HG03520 (cell line): ENCODE measurements at regions not wholly inside any gene's neighbourhood (a gene's known extent, or its start where the extent isn't known, plus 50 kb on each side); places are given as distances from the start of the nearest gene placed in this dataset.
"Not testable (repeated sequence)": the region's sequence is repeated elsewhere in the genome, so short reads cannot be mapped to it uniquely, and the experiment has no call there.

Experiments
- ATAC-seq: cut with Tn5 transposase; IDR thresholded peaks from one replicate; pipeline ENCODE4 v1.9.1; 2021; ENCODE audit warnings: mild to moderate bottlenecking, moderate library complexity; ENCODE audit not compliant: unreplicated experiment

DNA sequence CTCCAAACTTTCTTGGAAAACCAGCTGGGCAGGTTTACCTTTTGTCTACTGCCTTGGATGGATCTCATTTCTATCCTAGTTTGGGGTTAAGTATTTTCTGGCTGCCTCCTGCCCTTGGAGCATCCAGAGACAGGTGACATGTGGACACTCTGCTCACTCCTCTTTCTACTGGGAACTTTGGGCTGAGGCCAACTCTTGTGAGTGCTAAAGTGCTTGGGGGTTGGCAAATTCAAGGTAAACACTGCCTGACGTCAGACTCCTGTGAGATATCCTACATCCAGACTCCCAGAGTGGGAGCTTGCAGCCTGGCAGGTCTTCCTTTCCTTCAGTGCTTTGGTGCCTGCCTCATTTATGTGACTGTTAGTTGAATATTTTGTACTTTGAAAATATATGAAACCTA lies 388.1 kb downstream of the KCNRG start:
- ATAC-seq = no peak

DNA sequence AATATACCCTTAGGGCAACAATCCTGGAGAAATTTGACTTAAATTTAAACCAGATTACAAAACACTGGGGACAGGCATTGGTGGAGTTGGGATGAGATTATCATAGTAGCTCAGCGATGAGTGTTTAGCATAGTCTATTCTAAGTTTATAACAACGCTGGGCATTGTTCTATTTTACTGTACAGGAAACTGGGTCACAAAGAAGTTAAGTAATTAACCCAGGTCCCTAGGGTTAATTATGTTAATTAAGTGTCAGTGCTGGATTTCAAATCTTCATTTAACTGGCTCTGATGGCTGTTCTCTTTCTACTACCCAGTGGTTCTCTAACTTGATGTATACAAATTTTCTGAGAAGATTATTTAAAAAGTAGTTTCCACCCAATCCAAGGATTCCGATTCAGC lies 388.9 kb downstream of the KCNRG start:
- no peak for ATAC-seq

DNA sequence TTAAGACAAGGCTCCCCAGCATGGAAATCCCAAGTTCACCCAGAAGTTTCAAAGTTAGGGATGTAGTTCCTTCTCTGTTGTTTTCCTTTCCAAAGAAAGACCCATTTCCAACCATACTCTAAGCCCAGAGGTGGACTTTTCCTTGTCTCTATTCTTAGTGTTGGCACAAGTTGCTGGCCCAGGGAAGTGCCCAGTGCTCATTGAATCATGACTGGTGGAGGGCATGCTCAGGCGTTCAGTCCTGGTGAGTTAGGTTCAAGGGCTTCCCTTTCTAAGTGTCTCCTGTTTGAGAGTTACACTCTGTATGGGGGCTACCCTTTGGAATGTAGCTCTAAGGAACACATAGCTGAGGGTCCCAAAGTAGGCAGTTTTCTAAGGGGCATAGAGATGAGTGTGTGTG lies 389.5 kb downstream of the KCNRG start:
- no peak for ATAC-seq

DNA sequence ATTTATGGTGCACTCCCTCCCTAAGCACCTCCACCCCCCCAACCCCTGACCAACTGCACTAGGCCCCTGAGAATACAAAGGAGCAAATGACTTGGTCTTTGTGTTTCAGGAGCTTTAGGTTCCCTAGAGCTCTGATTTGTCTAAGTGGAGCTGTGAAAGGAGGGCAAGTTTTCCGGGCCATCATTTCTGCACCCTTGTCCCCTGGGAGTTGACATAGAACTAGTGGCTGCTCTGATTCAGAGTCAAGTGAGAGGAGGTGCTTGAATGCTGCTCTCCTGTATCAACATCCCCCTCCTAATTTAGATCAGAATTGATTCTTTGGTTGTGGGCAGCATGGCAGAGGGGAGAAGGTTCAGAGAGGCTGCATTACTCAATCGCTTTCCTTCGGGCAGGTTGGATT lies 391.6 kb downstream of the KCNRG start:
- no peak for ATAC-seq

DNA sequence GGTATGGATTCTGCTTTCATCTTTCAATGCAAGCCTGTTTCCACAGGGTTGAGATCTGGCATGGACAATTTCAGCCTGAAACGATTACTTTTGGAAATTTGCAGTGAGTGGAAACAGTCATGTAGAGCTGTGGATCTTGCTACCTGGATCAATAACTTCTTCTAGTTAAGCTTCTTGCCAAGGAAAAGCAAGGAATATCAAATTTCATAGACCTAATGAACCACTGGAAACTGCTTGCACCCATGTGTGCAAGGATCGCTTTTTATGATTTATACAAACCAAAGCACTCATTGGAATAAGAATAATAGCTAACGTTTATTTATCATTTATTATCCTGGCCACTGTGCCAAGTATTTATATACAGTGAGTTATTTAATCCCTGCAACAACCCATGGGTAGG lies 392.8 kb downstream of the KCNRG start:
- ATAC-seq = no peak

DNA sequence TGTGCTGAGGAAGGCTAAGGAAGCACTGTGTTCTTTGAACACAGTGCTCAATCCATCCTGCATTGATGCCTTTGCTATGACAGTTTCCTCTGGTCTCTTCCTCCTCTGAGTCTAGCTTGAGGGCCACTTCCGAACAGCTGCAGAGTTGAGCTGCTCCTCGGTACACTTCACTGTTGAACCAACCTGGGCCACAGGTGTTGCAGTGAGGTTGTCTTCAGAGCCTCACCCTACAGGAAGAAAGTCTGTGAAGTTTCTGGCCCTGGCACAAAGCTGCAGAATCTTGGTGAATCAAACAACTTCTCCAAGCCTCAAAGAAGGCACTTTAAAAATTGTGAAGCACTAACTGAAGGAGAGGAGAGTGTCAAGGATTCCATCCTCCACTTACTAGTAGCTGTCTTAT lies 394.0 kb downstream of the KCNRG start:
- ATAC-seq = no peak

DNA sequence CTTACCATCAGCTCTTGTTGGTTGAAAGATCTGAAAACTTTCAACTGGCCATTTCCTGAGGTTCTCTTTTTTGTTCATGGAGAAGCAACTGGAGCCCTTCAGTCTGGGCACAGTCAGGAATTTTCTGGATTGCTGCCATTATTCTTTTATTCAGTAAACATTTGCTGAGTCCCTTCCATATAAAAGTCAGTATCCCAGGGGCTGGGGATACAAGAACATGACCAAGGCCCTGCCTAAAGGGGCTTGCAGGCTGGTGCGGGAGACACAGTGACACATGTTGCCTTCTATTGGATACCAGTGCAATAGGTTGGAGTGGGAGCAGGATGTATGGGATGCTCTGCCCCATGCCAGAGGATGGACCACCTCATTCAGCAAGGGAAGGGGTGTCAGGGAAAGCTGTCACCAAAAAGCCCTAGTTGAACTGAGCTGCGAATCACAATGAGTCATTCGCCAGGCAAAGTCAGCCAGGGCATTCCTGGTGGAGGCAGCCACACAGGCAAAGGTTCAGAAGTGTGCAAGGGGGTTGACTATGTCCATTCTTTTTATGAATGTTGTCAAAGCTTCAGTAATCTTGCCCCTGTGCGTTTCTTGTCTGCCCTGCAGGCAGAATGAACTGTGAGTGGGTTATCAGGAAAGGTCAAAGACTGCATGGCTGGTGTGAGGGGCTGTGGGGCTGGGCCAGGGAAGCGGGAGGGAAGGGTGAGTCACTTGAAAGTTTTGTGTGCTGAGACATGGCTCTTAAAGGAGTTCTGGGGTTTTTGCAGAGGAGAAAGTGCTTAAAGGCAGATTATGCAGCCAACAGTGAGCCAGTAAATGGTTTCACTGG lies 395.9 kb downstream of the KCNRG start:
- ATAC-seq = no peak

DNA sequence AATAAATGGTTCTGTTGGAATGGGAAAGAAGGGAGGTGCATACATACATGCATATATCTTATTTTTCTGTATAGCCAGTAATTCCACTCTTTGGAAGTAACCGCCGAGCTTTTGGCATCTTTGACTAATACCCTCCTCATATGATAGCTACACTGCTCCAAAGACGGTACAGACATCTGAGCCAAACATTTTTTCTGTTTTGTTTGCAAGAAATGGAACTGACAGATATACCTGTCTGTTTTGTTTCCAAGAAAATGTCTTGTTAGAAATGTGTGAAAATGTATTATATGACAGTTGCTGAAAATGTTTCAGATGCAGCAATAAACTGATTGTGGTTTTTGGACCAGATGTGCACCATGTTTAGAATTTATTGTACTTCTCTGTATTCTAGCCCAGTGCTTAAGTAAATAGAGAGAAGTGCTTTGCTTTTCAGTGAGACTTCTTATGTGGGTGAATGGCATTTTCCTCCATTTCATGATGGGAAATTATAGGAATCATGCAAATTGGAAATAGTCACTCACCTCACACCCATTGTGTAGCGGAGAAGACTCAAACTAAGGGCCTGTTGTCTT lies 396.9 kb downstream of the KCNRG start:
- no peak for ATAC-seq

DNA sequence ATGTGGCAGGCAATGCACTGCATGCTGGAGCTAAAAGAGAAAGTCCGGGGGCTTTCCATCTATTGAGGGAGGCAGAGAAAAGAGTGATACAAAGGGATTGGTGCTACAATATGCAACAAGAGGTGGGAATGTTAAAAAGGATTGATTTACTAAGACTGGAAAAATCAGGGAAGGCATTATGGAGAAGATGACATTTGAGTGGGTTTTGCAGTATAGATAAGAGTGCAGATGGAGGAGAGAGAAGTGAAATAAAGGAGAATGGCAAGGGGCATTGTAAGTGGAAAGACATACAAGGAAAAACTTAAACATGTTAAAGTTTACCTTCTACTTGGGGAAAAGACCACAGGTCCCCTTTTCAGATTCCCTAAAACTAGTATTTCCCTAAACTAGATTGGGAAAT lies 399.4 kb downstream of the KCNRG start:
- no peak for ATAC-seq

DNA sequence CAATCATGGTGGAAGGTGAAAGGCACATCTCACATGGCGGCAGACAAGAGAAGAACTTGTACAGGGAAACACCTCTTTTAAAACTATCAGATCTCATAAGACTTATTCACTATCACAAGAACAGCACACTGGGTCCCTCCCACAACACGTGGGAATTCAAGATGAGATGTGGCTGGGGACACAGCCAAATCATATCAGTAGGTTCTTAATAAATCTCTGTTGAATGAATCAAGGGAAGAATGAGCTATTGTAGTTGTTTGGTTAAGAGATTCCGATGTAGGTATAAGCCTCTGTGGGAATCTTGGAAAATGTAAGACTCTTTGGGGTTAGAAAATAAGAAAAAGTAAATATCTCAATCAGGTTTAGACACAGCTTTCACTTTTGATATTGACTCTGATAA lies 400.2 kb downstream of the KCNRG start:
- no peak for ATAC-seq

DNA sequence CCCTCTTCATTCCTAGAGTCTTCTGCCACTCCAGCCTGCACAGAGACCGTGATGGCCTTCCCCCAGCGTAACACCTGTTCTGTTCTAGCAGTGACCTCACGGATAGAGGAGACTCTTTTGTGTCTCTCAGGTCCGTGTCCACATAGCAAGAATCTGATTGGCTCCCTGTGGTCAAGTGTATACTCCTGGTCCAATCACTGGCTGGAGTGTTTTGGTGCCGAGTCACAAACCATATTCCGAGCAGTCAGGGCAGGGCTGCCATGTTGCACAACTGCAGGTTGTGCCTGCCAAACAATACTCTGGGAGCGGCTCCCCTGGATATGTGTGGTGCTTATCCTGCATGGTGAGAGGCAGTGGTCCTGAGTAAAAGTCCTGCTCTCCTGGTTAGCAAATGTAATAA lies 402.4 kb downstream of the KCNRG start:
- ATAC-seq = no peak

DNA sequence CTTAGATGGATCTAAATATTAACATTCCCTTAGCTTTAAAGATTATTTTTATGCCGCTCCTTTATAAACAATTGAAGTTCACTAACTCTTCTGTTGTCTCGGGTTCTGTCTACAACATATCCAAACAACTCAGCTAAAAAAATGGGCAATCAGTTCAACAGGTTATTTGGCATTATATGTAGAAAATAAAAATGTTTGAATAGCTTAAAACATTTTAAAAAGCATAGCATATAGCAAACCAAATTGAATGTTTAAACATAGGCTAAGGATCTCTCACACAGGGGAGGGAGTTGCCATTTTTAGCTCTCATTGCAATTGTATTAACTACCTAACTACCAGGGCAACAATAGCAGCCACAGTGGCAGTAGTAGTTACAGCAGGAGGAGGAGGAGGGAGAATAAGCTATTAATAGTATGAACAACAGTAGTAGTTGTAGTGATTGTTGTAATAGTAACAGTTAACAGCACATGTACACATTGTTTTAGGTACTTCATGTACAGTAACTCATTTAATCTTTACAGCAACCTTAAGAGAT lies 404.2 kb downstream of the KCNRG start:
- ATAC-seq = no peak

DNA sequence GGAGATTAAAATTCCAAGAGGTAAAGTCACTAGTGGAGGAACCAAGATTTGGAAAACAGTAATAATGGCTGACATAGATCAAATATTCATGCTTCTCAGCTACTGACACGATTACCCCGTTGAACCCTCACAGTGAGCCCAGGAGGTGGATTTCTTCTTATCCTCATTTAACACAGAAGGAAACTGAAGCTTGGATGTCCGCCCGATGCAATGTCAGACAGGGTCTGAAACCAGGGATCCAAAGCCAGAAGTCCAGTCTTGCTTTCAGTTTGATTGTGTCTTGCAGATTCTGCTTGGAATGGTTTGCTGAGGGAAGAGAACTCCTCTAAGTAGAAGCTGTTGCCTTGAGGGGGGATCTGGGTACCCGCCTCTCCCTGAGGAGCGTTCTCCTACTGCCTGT lies 404.7 kb downstream of the KCNRG start:
- ATAC-seq = no peak

DNA sequence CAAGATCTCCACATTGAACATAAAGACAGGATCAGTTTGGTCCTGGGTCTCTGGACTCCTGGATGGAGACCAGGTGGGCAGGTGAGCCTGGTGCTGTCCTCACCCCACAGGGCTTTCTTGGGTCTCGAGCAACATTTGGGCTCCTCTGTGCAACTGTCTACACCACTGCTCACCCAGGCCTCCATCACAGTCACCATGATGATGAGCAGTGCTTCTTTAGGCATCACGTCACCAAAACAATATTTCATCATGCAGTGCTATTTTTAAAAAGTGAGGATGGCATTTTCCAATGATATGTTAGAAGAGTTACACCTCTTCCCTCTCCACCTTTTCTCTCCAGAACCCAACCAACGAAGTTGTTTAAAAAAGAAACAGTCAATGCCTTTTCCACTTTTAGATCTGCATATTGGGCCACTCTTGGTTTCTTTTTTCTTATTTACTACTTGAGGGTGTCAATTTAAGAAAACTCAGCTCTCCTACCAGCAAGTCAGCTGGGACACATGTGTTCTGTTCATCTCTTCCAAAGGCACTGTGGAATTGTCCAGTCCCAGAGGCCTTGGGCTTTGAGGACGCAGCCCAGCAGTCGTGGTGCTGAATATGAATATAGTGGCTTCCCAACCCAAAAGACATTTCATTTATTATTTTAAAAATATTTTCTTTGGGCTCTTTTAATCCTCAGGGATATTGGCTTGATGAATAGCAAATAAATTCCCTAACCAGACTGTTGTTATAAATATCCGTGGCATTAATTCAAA lies 405.7 kb downstream of the KCNRG start:
- no peak for ATAC-seq

DNA sequence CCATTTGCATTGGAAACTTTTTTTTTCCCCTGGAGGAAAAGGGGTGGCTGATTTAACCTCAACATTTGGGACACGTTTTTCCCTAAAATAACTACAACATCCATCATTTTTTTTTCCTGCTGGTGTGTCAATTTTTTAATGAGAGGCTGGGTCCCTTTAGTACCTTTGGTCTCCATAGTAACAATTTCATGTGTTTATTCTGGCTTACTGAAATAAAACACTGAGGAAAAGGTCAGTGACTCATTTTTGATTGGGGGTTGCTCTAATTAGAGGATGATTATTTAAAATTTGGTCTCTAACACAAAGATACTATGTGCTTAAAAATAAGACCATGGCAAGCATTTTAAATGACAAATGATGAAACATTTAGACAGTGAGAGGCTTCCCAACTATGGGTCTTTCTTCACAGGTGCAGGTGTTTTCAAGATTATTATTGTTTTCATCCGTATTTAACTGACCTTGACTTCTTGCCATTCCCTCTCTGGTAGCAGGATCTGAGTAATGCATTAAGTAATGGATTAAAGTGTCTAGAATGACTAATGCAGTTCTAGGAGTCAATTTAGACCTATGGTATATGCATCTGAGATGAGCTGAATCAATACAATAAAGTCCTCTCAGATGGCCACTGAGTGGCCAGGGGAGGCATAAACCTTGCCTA lies 406.4 kb downstream of the KCNRG start:
- ATAC-seq = no peak

DNA sequence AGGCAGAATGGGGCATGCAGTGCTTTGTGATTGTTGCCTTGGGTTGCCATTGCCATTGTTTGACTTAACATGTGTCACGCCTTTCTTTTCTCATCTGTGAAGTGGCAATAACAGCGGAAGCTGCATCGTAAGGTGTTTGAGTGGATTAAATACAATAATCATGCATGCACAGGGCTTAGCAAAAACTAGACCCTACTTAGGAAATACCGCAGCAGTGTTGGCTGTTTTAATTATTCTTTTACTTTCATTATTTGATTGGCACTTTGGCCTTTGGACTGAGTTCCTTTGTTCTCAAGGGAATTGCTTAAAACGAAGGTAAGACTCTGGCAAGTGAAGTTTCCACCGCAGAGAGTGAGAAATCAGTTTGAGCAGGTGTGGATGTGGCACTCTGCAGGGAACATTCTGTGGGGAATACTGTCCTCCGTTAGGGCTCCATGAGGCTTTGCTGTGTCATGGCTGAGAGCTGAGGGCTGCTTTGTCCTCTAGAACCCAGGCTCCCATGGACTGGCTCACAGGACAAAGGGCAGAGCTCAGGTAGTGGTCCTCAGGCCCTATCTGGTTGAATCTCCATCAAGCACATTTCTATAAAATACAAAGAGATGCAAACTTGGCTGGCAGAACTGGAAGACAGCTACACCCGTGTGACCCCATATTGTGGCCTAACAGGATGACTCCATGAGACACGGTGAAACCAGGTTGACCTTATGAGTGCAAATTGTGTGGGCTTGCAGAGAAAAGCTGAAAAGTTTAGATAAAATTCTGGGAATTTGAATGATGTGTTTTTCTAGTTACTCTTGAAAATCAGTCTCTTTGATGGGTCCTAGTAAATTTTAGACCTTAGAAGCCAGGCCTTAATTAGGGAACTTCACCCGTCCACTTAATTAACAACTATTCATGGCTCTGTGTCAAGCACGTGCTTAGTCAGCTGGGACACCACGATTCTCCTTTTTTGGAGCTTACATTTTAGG lies 407.2 kb downstream of the KCNRG start:
- no peak for ATAC-seq

DNA sequence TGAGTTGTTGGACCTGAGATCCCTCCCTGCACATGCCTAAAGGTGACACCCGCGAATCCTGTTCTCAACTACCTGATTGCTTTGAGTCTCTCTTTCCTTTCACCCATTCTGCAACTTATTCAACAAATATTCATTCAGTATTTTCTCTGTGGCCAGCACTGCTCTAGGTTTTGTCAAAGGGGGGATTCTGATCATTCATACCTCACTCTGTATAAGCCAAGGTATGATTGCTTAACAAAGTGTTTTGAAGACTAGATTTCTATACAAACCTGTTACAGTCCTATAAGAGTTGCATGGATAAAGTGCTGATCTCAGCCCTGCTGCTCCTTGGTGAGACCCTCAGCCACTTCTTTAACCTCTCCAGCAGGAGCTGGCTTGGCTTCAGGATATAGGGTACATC lies 409.7 kb downstream of the KCNRG start:
- ATAC-seq = no peak

DNA sequence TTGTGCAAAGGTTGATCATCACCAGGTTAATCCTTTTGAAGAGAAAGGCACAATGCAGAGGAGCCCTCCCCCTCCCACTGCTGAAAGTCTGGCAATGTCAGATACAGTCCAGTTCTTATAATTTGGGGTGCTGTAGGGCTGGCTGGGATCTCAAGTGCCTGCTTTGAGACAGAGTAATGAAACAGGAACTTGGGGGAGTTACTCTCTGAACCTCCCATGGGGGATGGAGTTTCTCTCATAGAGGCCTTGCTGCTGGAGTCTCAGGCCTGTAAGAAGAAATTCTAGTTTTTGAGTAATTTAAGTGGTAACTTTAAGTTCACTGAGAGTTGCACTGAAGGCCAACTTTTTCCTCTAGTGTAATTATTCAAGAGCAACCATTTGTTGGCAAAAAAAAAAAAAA lies 410.5 kb downstream of the KCNRG start:
- no peak for ATAC-seq

DNA sequence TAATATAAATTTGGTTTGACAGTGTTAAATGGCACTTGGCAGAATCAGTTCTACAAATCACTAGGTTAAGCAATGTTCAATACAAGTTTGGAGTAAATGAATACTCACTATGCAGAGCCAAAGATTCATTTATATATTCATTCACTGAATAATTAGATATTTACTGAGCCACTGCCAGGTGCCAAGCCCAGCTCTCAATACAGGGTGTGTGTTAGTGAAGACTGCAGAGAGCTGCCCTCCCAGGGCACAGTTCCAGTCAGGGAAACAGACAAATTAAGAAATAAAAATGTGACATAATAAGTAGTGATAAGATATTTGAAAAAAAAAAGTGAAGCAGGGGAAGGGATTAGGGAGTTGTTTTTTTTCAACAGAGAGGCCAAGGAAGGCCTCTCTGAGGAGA lies 411.7 kb downstream of the KCNRG start:
- ATAC-seq = no peak

DNA sequence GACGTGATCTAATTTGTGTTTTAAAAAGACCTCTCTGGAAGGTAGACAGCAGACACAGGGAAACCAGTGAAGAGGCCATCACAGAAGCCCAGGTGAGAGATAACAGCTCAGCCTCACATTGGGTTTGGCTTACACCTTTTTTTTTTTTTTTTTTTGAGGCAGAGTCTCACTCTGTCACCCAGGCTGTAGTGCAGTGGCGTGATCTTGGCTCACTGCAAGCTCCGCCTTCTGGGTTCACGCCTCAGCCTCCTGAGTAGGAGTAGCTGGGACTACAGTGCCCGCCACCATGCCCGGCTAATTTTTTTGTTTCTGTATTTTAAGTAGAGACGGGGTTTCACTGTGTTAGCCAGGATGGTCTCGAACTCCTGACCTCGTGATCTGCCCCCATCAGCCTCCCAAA lies 412.3 kb downstream of the KCNRG start:
- ATAC-seq = not testable (repeated sequence)
